ENCODE measurements at regions not wholly inside any gene's neighbourhood (a gene's known extent, or its start where the extent isn't known, plus 50 kb on each side); places are given as distances from the start of the nearest gene placed in this dataset.
"Not testable (repeated sequence)": the region's sequence is repeated elsewhere in the genome, so short reads cannot be mapped to it uniquely, and the experiment has no call there.

DNA sequence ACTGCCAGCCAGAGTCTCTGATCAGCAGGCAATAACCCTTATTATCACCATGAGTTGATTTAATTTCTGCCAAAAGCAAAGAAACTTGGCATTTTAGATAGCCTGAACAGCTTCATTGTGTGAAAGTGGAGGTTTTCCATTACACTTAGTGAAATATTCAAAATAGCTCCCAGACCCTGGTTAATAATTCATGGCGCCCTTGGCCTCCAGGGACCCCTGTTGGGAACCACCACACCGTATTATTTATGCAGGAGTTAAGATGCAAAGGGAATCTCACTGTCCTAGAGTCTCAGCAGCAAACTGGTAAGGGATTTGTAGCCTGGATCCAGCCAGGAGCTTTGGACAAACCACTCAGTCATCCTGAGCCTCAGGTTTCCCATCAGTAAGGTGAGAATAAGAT lies 110.0 kb upstream of the PABPC3 start:
- in situ Hi-C loops (cut with MboI; ENCODE audit: low pct_unique_long_range_greater_than_20kb, low sequenced_read_pairs, unreplicated experiment) = loop anchor here (25.0 kb wide), 1 partner anchor 249 kb away; no protein-coding TSS in a partner anchor
- TF ChIP-seq, protein P1, sequence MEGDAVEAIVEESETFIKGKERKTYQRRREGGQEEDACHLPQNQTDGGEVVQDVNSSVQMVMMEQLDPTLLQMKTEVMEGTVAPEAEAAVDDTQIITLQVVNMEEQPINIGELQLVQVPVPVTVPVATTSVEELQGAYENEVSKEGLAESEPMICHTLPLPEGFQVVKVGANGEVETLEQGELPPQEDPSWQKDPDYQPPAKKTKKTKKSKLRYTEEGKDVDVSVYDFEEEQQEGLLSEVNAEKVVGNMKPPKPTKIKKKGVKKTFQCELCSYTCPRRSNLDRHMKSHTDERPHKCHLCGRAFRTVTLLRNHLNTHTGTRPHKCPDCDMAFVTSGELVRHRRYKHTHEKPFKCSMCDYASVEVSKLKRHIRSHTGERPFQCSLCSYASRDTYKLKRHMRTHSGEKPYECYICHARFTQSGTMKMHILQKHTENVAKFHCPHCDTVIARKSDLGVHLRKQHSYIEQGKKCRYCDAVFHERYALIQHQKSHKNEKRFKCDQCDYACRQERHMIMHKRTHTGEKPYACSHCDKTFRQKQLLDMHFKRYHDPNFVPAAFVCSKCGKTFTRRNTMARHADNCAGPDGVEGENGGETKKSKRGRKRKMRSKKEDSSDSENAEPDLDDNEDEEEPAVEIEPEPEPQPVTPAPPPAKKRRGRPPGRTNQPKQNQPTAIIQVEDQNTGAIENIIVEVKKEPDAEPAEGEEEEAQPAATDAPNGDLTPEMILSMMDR (IDR thresholded peaks at IDR 0.05; ENCODE audit: extremely low read depth, insufficient read depth, missing control alignments) = no peak
- no peak for DNase-seq (ENCODE audit: low spot score)

DNA sequence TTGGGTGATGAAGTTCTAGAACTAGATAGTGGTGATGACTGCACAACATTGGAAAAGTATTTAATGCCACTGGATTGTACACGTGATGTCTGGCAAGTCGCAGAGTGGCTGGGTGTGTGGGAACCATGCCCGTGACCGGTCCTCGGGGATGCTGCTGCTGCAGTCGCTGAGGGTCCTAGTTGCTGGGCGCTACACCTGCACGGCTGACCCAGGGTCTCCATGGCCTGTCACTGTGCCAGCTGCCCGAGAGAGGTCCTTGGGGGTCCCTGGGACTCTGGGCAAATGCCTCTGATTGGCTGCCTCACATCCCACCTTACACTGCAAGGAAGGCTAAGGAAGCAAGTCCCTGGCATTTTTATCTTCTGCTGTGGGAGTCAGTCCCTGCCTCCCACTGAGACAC lies 109.1 kb upstream of the PABPC3 start:
- DNase-seq (ENCODE audit: low spot score) = no peak
- in situ Hi-C loops (cut with MboI; ENCODE audit: low pct_unique_long_range_greater_than_20kb, low sequenced_read_pairs, unreplicated experiment) = loop anchor here (25.0 kb wide), 1 partner anchor 250 kb away; no protein-coding TSS in a partner anchor
- TF ChIP-seq, protein P1 (IDR thresholded peaks at IDR 0.05; ENCODE audit: extremely low read depth, insufficient read depth, missing control alignments) = no peak

DNA sequence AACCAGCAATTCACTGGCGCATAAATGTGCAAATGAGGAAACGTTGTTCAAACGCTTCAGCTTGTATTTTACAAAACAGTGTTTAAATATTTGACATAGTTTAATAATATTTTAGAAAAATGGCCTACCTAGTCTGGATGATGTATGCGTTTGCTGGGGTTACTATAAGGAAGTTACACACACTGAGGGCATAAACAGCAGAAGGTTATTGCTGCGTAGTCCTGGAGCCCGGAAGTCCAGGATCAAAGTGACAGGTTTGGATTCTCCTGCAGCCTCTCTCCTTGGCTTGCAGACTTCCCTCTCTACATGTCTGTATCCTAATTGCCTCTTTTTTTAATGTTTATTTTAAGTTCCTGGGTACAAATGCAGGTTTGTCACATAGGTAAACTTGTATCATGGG lies 106.0 kb upstream of the PABPC3 start:
- in situ Hi-C loops (cut with MboI; ENCODE audit: low pct_unique_long_range_greater_than_20kb, low sequenced_read_pairs, unreplicated experiment) = loop anchor here (25.0 kb wide), 1 partner anchor 253 kb away; no protein-coding TSS in a partner anchor
- DNase-seq (ENCODE audit: low spot score) = not testable (repeated sequence)

DNA sequence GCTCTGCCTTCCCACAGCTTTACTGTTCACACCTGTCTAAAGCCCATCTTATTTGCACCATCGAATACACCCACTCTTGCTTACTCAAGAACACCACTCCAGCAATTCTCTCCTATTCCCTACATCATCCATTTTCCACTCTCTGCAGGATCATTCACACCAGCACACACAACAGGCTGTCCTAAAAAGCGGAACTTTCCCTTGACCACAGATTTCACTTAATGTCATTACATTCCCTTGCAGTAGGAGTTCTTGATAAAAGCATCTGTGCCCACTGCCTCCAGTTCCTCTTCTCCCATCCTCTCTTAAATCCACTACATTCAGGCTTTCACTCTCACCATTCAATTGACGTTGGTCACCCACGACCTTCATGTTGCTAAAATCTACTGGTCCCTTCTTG lies 103.0 kb upstream of the PABPC3 start:
- in situ Hi-C loops (cut with MboI; ENCODE audit: low pct_unique_long_range_greater_than_20kb, low sequenced_read_pairs, unreplicated experiment) = loop anchor here (25.0 kb wide), 1 partner anchor 256 kb away; no protein-coding TSS in a partner anchor
- not testable (repeated sequence) for DNase-seq (ENCODE audit: low spot score)

DNA sequence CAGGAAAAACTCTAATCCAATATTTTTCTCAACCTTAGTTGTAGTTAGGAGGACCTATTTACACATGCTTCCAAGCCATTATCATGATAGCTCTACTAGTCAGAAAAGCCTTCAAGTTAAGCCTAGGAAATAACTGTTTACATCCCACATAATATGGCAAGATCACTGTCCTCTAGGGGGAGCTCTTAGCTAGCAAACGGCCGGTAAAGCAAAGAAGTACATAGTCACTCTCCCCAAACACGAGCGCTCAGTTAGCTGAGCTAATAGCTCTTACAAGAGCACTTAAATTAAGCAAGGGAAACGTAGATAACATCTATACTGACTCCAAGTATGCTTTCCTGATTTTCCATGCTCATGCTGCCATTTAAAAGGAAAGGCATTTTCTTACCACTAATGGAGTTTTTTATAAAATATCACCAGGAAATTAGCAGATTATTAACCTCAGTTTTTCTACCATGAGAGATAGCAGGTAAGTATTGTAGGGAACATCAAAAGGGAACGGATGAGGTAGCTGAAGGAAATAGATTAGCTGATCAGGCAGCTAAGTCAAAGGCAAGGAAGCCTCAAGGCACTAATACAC lies 100.6 kb upstream of the PABPC3 start:
- in situ Hi-C loops (cut with MboI; ENCODE audit: low pct_unique_long_range_greater_than_20kb, low sequenced_read_pairs, unreplicated experiment) = loop anchor here (25.0 kb wide), 1 partner anchor 258 kb away; no protein-coding TSS in a partner anchor
- DNase-seq (ENCODE audit: low spot score) = peak; percentile 76
- TF ChIP-seq, protein P1 (IDR thresholded peaks at IDR 0.05; ENCODE audit: extremely low read depth, insufficient read depth, missing control alignments) = peak; percentile 88

DNA sequence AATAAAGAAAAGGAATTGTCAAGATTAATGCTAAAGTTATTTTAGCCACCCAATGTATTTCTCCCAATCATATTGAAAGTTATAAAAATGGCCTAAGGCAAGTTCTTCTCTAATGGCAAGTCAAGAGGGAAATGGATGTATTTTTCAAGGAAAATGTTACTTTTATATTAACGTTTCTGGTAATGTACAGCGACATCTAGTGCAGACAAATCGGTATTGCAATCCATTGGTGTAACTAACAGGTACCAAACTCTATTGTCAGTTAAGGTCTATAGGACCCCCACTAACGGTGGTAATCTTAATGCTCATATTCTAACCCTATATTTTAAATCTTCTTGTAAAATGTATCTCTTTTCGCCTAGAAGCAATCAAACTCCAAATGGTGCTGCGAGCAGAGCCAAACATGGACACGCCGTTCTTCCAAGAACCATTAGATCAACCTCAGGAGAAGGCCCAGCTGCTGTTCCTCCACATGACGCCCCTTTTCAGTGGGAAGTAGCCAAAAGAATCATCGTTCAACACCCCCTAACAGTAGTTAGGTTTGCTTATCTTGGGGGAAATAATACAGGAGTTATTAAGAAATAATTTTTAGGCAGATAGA lies 98.5 kb upstream of the PABPC3 start:
- peak; percentile 37 for DNase-seq (ENCODE audit: low spot score)
- TF ChIP-seq, protein P1 (IDR thresholded peaks at IDR 0.05; ENCODE audit: extremely low read depth, insufficient read depth, missing control alignments) = peak; percentile 73
- in situ Hi-C loops (cut with MboI; ENCODE audit: low pct_unique_long_range_greater_than_20kb, low sequenced_read_pairs, unreplicated experiment) = loop anchor here (25.0 kb wide), 1 partner anchor 260 kb away; no protein-coding TSS in a partner anchor

DNA sequence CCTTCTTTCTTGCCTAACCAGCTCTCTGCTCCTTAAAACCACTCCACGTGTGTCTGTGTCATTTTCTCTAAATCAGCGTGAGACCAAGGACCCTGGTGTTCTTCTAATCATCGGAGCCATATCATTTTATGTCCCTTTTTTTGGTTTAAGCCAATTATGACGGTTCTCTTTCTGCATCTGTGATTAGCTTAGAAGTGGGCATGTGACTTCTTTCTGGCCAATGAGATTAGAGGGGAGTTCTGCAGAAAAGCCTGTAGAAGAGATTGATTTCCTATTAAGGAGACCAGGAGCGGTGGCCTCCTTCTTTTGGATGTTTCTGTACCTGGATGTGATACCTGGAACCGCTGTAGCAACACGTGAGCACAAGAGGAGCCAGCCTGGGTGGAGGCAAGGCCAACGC lies 97.5 kb upstream of the PABPC3 start:
- no peak for DNase-seq (ENCODE audit: low spot score)
- TF ChIP-seq, protein P1 (IDR thresholded peaks at IDR 0.05; ENCODE audit: extremely low read depth, insufficient read depth, missing control alignments) = no peak
- in situ Hi-C loops (cut with MboI; ENCODE audit: low pct_unique_long_range_greater_than_20kb, low sequenced_read_pairs, unreplicated experiment) = loop anchor here (25.0 kb wide), 1 partner anchor 261 kb away; no protein-coding TSS in a partner anchor
